GM18909 (cell line): ENCODE measurements at regions not wholly inside any gene's neighbourhood (a gene's known extent, or its start where the extent isn't known, plus 50 kb on each side); places are given as distances from the start of the nearest gene placed in this dataset.

Source experiments
- ATAC-seq: cut with Tn5 transposase; IDR thresholded peaks from one replicate; pipeline ENCODE4 v1.9.1; 2021; ENCODE audit warnings: mild to moderate bottlenecking; ENCODE audit not compliant: unreplicated experiment, poor library complexity

- no peak for ATAC-seq
Observed at GRCh38 chr18:43213816-43214215, 63.5 kb downstream of the SYT4 start.

DNA sequence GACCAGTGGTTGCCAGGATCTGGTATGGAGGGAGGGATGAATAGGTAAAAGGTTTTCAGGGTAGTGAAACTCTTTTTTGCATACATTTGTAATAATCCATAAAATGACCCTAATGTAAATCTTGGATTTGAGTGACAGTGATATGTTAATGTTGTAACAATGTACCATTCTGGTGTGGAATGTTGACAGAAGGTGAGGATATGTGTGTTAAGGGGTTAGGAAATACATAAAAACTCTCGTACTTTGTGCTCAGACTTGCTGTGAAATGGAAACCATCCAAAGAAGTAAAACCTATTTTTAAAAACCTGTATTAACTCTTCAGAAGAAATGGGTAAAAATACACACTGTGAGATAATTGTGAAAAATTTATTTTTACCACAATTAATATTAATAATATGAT, 66.2 kb downstream of the SYT4 start:
- ATAC-seq, result no peak

GRCh38 chr18:43195421-43195820, 79.9 kb upstream of the RIT2 start:
- ATAC-seq, result no peak

DNA sequence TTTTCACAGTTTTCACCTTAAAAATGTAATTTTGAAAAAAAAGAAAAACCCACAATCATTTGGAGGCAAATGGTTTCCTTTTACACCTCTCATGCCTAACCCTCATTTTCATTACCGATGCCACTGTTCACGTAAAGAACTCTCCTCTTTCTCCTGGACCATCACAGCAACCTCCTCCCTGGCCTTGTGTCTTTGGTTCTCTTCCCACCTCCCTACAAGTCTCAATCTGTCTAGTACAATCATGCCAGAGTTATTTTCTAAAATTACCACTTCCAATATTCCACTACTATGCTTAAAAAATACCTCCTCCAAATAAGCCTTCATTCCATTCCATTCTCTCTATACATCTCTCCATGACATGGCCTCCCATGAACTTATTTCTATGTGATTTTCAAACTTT, 77.9 kb upstream of the RIT2 start:
- no peak for ATAC-seq

DNA sequence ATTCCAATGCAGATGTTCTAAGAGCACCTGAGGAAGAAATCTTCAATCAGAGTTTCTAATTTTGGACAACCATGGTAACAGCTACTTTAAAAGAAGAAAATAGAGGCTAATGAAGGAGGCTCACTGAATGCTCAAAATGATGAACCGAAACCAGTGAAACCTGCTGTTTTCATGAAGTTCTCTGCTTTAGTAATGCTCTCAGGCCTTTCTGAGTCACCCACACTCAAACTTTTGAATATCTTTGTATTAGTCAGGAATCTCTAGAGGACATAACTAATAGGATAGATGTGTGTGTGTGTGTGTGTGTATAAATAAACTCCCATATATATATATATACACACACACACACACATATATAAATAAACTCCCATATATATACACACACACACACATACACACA, 76.9 kb upstream of the RIT2 start:
- ATAC-seq, result peak; percentile 65

DNA sequence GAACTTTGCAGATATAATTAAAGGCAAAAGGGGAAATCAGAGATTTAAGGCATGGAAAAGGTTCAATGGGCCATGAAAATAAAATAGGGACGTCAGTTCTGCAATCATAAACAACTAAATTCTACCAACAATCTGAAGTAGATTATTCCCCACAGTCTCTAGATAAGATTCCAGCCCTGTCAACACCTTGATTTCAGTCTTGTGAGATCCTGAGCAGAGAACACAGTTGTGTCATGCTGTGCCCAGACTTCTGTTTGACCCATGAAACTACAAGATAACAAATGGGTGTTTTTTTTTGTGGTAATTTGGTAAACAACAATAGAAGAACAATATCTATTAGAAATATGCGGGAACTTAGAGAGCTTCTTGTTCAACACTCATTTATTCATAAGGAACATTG, 66.2 kb upstream of the RIT2 start:
- no peak for ATAC-seq

DNA sequence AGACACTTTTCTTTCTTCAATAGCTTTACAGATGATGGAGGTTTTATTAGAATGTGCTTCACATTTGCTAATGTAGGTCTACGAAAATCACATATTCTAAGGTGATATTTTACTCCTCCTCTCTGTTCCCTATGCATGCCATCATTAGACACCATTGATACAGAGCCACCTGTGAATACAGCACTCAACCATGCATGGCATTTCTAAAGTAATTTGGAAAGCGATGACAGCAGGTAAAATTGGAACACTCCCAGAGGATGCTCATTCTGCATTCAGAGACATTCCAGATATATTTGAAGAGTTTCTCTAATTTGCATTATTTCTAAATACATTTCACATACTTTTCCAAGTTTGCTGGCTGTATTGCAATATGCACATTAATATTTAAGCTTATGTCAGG, 65.3 kb upstream of the RIT2 start:
- no peak for ATAC-seq

GRCh38 chr18:43175257-43175656, 59.8 kb upstream of the RIT2 start:
- ATAC-seq, result no peak

DNA sequence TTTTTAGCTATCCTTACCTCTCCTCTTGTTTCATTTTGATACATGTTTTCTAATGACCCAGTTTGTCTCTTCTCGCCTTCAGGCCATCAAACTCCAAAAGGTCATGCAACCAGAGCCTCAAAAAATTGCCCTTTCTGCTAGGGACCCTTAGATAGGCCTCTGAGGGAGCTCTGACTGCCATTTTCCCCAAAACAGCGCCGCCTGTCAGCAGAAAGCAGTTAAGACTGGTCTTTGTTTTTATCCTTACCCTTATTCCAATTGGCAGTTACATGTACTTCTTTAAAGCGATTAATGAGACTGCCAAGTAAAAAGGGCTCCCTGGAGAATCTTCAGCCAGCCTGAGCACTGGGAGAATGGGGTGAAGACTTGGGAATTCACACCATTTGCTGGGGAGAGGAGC, 55.1 kb upstream of the RIT2 start:
- ATAC-seq, result no peak
